DOHH2 (cell line): ENCODE measurements at regions not wholly inside any gene's neighbourhood (a gene's known extent, or its start where the extent isn't known, plus 50 kb on each side); places are given as distances from the start of the nearest gene placed in this dataset.

Experiments
- EZH2phosphoT487 ChIP-seq: fragments of 200-600 bp; sonication (generic); IDR thresholded peaks from 2 replicates; pipeline ENCODE4 v1.6.1; 2017; ENCODE audit warnings: borderline replicate concordance, mild to moderate bottlenecking, antibody characterized with exemption, low read length, moderate library complexity, mixed read lengths
- TF ChIP-seq, protein P1 (sequence below): fragments of 200-600 bp; sonication (generic); IDR thresholded peaks from one replicate; pipeline ENCODE4 v1.5.1; 2014; ENCODE audit warnings: antibody characterized with exemption, mild to moderate bottlenecking, low read depth, low read length; ENCODE audit not compliant: poor library complexity, severe bottlenecking

DNA sequence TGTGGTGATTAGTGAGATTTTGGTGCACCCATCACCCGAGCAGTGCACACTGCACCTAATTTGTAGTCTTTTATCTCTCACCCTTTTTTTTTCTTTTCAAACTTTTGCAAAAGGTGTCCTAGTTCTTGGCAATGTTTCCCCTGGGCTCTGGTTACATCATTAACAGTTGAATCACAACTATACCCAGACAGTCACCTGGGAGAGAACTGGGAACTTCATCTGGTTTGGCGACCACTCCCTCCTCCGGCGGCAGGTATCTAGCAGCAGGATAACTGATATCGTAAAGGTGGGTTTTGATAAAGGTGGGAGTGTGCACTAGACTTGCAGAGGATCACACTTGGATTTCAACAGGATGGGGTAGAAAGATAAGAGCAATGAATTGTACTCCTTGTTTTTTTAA, 140.5 kb downstream of the CHIC2 start:
- TF ChIP-seq EZH2phosphoT487, result no peak
- TF ChIP-seq, protein P1, sequence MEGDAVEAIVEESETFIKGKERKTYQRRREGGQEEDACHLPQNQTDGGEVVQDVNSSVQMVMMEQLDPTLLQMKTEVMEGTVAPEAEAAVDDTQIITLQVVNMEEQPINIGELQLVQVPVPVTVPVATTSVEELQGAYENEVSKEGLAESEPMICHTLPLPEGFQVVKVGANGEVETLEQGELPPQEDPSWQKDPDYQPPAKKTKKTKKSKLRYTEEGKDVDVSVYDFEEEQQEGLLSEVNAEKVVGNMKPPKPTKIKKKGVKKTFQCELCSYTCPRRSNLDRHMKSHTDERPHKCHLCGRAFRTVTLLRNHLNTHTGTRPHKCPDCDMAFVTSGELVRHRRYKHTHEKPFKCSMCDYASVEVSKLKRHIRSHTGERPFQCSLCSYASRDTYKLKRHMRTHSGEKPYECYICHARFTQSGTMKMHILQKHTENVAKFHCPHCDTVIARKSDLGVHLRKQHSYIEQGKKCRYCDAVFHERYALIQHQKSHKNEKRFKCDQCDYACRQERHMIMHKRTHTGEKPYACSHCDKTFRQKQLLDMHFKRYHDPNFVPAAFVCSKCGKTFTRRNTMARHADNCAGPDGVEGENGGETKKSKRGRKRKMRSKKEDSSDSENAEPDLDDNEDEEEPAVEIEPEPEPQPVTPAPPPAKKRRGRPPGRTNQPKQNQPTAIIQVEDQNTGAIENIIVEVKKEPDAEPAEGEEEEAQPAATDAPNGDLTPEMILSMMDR, result no peak
